GM11168 (cell line): ENCODE measurements at regions not wholly inside any gene's neighbourhood (a gene's known extent, or its start where the extent isn't known, plus 50 kb on each side); places are given as distances from the start of the nearest gene placed in this dataset.
"Not testable (repeated sequence)": the region's sequence is repeated elsewhere in the genome, so short reads cannot be mapped to it uniquely, and the experiment has no call there.

Experiments used
- in situ Hi-C: fragments of 300-500 bp; cut with MboI; formaldehyde crosslinking; loops from one replicate; pipeline ENCODE4 v1.12.0; 2022; ENCODE audit warnings: low sequenced_read_pairs; ENCODE audit not compliant: unreplicated experiment

DNA sequence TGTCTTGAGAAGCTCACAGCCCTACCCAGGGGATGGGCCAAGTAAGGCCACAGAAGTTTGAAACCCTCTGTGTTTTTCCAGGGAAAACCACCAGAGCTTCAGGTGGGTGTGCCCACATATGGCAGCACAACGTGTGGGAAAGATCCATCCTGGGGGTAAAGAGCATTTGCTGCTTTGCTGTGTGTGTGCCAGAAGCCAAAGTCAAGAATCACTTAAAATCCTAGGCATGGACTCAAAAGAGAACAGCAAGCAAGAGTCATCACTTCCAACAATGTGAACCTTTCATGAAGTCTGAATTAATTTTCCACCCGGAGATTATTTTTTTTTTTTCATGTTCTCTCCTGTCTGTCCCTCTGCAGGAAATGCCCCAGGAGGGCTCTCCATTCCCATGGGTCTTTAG, 308.2 kb upstream of the SGK1 start:
- in situ Hi-C loops, result no loop called here

DNA sequence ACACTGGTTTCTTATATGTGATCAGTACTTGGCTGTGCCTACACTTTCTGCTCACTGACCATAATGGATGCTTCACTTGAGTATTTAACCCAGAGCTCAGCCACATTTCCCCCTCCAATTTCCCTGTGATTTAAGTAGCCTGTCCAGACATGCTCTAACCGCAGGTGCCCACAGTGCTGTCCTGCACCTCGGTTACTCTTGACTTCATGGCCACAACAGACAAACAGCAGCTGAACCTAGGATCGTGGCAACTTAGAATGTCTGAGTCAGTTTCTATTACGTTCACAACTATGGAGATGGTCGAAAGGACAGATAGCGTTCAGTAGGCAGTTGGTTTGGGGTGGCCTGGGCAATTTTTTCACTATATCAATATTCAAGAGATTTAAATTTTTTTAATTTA, 306.9 kb upstream of the SGK1 start:
- in situ Hi-C loops, result no loop called here

DNA sequence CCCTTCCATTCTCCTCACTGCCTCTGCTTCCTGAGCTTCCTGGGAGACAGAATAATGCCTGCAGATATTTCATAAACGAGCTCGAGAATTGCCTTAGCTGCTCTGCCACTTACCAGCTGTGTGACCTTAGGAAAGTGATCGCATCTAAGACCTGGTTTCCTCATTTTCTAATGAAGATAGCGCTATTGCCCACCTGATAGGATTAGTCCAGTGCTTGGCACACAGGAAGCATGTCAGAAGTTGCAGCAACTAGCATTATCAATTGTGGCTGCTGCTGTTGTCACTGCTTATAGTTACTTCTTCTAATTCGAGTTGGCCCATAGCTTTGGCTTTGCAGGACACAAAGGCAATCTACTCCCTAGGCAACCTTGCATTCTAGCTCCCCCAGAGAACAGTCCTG, 305.5 kb upstream of the SGK1 start:
- in situ Hi-C loops, result no loop called here

DNA sequence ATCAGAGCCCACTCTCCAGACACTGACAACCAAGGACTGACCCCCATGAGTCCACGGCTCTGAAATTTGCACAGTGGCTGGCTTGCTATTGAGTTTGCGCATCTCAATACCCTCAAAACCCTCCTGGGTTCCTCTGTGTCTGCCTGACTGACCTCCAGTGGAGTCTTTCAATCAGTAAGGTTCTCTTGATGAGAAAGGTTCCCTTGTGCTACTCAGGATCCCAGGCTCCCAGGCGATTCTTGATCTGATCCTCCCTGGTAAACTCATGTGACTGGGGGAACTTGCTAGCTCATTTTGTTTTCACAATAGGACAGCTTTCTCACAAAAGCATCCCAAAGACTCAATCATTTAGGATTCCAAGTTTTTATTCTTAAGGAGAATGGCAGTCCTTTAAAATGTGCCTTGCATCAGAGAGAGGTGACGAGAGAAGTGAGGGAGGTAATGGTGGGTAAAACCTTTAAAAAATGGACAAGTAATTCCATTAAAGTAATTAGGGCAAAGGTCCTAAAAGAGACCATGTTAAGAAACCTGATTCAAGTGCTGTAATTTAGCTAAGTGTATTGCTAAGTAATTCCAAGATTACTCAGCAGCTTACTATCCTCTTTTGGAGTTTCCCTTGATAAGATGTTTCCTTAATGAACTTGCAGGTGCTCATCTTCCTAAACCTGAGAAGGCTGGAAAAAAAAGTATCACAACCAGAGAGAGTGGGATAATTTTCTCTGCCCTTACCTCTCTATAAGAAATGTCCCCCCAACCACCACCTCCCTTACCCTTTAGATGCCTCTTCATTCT, 304.7 kb upstream of the SGK1 start:
- in situ Hi-C loops, result no loop called here

DNA sequence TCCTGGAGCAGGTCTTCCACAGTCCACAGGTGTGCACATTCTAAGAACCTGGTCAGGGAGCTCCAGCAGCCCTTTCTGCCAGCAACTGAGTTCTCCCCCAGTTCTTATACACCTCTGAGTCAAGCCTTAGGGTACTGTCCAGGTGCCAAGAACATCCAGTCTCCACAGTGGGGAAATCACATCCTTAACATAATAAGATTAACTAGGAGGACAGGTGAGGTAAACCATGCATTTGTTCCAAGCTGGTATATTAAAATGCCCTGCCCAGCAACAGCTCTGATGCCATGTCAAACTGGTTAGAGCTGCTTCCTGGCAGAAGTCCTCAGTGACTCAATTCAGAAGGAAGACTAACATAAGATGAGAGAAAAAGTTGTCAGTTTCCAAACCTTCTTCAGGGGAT, 303.9 kb upstream of the SGK1 start:
- in situ Hi-C loops, result no loop called here

DNA sequence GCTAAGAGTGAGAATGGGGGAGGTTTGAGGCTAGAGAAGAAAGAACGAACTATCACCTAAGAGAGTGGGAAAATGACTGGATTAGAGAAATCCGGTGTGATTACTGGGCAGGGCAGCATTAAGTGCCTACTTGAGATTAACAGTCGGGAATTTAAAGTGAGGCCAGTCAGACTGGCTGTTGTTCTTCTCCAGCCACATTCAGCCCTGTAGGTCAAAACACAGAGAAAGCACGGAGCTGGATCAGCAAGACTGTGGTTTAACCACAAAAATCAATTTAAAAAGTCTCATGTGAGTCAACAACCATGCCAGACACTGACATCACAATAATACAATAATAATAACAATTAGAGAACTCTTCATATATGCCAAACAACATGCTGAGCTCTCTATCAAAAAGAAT, 301.9 kb upstream of the SGK1 start:
- in situ Hi-C loops, result no loop called here

GRCh38 chr6:134619077-134619476, 301.2 kb upstream of the SGK1 start:
- in situ Hi-C loops, result no loop called here

GRCh38 chr6:134614606-134615485, 296.9 kb upstream of the SGK1 start:
- in situ Hi-C loops, result no loop called here

DNA sequence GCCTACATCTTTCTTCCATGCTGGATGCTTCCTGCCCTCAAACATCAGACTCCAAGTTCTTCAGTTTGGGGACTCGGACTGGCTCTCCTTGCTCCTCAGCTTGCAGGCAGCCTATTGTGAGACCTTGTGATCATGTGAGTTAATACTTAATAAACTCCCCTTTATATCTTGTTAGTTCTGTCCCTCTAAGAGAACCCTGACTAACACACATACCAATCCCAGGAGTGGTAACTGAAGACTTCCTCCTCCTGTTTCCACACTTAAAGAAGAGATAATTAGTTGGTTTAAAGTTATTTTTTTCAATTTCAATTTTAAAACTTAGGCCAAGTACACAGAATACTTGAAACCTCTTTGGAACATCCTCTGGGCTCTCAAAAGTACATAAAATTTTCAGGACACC, 294.2 kb upstream of the SGK1 start:
- in situ Hi-C loops, result not testable (repeated sequence)

DNA sequence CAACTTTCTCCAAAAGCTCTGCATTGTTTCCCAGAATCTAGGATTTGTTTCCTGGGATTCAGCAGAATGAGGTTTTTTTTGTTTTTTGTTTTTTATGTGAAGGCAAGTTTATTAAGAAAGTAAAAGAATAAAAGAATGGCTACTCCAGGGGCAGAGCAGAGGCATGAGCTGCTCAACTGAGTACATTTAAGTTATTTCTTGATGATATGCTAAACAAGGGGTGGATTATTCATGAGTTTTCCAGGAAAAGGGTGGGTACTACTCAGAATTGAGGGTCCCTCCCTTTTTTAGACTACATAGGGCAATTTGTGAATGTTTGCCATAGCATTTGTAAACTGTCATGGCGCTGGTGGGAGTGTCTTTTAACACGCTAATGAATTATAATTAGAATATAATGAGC, 292.5 kb upstream of the SGK1 start:
- in situ Hi-C loops, result no loop called here

DNA sequence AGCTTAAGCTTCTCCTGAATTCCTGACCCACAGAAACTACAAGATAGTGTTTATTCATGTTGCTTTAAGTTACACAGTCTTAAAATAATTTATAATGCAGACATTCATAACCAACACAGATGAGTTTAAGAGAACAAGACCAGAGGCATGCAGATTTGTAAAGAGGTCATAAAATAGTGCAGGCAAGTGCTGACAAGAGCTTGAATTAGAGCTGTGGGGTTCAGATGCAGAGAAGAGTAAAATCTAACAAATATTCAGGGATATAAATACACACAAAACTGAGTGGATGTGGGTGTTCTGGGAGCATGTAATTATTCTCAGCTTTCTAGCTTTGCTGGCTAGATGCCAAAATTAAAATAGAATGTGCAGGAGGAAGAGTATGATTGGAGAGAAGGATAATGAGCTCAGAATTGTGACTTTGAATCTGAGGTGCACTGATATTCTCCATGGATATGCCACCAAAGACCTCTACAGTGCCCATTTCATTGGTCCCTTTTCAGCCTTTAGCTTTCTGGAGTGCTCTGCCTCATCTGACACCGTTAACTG, 291.9 kb upstream of the SGK1 start:
- in situ Hi-C loops, result no loop called here

DNA sequence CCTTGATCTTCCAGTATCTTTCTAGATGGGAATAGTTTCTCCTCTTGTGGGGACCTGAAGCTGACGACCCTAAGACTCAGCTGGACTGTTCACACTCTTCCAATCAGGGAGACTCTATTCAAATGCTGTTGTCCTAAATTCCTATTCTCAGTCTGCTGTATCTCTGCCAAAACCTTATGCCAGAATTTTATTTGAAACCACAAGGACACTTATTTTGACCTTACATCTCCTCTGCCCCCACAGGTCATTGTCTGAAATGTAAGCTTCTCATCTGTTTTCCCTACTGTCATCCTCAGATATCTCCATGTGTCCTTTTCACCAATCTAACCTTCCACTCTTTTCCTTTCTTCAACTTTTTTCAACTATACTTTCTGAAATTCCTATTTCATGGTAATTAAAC, 289.5 kb upstream of the SGK1 start:
- in situ Hi-C loops, result no loop called here

DNA sequence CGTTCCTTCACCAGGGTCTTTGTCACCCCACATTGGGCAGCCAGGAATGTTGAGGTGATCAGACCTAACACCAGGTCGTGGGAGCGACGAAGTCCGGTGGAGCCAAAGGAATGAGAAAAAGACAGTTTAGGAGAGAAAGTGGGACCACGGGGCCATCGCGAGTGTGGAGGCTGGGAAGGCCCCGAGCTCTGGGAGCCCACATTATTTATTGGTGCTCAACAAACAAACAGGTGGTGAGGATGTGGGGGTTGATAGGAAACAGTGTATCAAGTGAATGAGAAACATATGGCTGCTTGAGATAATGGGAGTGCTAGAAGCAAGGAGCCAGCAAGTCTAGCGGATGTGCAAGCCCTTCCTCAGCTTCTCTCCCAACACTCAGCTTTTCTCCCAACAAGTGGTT, 287.1 kb upstream of the SGK1 start:
- in situ Hi-C loops, result no loop called here

DNA sequence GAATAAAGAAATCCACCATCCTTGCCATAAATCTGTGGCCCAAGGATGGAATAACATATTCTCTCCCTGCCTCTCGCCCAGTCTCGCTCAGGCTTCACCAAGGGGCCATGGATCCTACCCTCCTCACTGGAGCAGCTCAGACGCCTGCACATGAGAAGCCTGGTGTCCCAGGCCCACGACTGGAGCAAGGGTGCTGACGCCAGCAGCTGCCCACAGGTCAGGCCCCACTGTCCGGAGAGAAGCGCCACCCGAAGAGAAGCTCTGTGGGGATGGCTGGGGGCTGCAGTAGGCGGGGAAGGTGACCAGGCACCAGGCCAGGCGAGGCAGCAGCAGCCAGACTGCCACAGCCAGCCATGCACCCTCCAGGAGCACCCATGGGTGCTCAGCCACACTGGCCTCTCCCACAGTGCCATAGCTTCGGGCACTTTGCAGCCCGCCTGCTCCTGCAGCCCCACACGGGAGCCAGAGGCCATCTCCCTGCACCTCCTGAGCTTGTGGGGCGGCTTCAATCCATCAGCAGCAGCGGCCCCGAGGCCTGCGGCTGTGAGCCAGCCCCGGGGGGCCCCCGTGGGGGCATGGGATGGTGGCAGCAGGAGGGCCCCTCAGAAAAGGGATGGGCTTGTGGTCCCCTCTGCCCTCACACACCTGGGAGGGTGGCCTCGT, 286.2 kb upstream of the SGK1 start:
- in situ Hi-C loops, result no loop called here

- in situ Hi-C loops, result no loop called here
Measured at GRCh38 chr6:134603561-134603960, 285.6 kb upstream of the SGK1 start.

DNA sequence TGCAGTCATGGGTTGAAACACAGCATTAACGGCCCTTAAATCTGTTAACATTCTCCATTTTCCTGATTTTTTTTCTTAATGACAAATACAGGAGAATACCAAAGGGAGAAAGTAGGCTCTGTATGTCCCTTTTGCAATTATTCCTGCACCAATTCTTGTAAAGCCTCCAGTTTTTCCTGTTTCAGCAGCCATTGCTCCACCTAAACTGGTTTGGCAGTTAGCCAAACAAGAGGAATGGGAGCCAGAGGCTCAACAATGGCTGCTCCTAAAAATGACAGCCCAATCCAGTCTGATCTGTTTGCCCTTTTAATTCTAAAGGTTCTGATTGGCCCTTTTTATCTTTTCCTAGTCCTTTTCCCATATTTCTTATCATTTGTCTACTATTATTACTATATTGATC, 284.2 kb upstream of the SGK1 start:
- in situ Hi-C loops, result no loop called here

DNA sequence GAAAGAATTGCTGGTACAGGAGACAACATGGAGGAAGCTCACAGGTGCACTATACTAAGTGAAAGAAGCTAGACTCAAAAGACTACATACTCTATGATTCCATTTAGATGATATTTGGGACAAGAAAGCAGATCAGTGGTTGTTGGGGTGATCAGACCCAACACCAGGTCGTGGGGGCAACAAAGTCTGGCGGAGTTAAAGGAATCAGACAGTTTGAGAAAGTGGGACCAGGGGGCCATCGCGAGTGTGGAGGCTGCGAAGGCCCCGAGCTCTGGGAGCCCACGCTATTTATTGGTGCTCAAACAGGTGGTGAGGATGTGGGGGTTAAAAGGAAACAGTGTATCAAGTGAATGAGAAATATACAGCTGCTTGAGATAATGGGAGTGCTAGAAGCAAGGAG, 282.8 kb upstream of the SGK1 start:
- in situ Hi-C loops, result no loop called here

- in situ Hi-C loops, result no loop called here
Measured at GRCh38 chr6:134599079-134599478, 281.2 kb upstream of the SGK1 start.

- in situ Hi-C loops, result no loop called here
Measured at GRCh38 chr6:134596191-134596590, 278.3 kb upstream of the SGK1 start.

DNA sequence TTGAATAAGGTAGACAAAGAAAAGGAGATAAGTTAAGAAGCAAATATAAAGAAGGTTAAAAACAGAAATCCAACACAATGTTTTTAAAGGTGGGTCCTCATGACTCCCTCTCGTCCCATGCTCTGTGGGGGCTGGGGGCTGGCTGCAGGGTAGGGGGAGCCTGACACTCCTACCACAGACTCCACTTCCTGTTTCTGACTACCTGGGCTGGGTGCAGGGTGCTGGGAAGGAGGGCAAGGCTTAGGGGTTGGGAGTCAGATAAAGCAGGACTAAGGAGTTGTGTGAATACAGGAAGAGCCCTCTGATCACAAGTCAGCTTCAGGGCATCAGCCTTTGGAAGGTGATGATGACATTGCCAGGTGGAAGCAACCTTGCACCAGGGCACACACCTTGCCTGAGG, 277.0 kb upstream of the SGK1 start:
- in situ Hi-C loops, result no loop called here

- in situ Hi-C loops, result no loop called here
Measured at GRCh38 chr6:134593887-134594286, 276.0 kb upstream of the SGK1 start.
